D341Med (cell line): ENCODE measurements at regions not wholly inside any gene's neighbourhood (a gene's known extent, or its start where the extent isn't known, plus 50 kb on each side); places are given as distances from the start of the nearest gene placed in this dataset.

Source experiments
- DNase-seq: peaks from one replicate; pipeline ENCODE4 v3.0.0; 2012; ENCODE audit warnings: low spot score

DNA sequence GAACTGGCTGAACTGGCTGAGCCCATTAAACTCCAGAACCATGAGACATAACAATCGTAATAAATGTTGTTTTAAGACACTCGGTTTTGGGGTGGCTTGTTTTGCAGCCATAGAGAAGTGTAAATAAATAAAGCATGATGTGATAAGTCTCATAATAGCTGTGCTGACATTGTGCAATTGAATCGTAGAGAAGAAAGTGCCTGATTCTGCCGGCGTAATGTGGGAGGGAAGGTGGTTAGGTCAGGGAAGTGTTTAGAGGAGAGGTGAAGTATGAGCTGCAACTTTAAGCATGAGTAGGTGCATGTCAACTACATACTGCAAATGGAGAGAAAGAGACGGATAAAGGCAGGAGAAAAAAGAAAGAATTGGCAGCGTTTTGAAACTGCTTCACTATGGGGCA is 217.1 kb downstream of the BLID start:
- DNase-seq: no peak

DNA sequence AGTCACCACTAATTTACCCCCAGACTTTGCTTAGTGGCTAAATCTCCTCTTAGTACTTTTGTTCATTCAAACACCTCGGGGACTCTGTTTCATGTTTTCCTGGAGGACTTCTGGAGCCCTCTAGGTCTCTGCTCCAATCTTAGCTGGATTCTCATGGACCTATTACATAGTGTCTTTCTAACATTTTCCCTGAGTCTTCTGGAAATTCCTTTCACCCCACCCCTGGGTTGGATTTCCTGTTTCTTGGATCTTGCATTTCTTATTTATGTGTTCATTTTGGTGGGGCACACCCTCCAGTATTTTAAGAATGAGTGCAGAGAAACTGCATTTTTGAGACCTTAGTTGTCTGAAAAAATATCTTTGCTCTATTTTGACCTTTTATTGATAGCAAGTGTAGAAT is 220.1 kb downstream of the BLID start:
- no peak for DNase-seq

DNA sequence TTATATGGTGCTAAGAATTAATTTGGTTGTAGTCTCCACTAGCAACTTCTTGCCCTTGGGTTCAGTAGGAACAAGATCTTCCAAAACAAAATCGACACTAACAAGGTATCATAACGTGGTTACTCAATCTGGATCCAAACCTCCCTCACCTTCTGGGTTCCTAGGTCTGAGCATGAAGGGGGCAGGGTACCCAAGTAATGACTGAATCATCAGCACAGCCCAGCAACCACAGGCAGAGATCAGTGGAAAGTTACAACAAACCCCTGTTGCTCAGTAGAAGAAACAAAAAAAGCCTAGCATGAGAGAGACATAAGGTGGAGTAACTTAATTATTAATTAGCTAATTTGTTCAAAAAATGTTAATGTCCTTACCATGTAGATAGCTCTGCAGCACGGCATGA is 221.4 kb downstream of the BLID start:
- DNase-seq: no peak

DNA sequence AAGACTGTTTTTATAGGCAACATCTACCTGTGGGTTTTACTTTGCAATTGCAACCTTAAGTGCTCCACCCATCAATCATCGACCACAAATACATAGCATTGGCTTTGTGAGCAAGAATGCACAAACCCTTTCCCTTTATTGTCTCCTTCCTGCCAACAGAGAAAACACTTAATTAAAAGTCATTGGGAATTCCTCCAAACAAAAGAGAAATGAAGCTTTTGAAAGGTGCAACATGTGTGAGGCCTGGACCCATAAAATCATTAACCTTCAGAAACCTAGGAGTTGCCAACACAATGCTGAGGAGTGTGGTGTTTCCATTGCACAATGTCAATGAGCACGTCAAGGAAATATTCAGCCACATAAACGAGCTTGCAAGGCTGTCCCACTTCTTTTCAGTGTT is 223.2 kb downstream of the BLID start:
- no peak for DNase-seq

DNA sequence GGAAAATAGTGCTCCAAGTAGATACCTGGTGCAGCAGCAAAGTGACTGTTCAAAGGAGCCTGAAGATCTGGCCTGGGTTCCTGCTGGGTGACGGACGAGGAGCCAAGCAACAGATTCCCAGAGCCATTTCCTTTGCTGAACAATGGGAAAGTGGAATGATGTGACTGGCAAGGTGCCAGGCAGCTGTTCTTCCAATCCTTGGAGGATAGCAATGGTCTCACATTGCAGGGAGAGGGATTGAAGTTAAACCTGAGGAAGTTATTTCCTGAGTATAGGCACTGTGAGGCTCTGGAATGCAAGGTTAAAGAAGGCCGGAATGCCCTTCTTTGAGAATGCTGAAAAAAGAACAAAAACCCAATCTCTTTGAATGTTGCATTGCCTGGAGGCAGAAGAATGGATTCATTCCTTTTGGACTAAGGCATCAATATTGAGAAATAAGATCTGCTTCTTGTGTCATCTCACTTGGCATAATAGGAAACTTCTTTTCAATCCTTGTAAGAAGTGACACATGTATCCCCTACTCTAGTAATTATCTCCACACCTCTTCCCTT is 223.8 kb downstream of the BLID start:
- no peak for DNase-seq

DNA sequence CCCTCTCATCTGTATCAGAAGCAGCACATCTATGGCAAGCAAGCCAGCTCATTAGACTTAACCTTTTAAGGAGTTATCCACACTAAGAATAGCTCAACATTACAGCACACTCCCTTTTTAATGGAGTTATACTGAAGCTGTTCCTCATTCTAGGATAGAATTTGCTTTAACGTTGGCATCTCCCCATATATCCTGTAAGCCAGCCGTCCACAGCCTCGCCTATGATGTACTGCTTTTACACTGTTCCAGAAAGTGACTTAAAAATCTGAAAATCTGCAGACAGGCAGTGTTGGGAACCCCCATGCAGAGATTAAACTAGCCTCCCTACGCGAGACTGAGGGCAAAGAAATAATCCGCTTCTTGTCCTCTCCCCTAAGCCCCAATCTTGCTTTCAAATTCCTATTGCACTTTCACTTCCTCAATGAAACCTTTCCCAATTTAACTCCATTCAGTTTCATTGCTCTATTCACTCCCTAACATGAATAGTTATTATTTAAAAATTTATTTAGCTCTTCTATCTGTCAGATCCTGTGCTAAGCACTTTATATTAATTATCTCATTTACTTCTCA is 225.0 kb downstream of the BLID start:
- no peak for DNase-seq

DNA sequence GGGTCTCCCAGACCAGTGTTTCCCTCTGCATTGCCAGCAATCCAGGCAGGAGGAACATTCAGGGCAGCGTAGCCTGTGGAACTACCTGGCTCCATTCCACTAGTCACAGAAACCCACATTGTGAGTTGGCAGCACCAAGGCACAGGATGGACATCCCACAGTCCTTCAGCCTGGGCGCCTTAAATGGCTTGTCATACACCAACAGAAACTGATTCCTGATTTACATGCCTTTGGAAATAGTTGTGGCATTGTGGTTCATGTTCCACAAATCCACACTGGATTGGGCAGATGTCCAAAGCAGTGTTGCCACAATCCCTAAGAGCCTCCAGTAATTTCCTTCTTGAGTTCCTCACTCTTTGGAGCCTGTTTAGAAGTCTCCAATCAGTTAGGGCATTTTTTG is 225.6 kb downstream of the BLID start:
- DNase-seq: no peak

DNA sequence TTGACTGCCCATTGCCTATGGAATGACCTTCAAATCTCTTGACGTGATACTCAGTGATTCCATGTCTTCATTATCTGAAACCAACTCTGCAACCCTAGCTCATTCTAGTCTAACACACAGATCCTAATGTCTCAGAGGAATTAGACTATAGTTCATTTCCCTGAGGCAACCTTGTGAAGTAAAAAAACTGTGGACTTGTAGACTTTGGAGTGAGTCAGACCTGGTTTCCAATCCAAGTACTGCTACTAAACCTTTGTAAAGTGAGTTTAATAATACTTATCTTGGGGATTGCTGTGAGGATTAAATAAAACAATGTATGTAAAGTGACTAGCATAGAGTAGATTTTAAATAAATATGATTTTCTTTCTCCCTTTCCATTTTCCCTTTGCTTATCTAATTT is 226.1 kb downstream of the BLID start:
- no peak for DNase-seq

DNA sequence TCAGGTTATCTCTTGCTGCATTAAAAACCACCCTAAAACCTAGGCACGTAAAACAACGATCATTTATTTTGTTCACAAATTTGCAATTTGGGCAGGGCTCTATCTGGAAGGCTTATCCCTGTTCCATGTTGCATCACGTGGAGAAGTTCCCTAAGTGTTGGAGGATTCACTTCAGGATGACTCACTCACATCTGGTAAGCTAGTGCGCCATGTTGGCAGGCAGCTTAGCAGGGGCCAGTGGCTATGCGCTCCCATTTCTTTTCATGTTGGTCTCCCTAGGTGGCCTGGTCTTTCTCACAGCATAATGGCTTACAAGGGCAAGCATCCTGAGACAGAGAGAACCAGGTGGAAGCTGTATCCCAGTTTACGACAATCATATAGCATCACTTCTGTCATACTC is 226.8 kb downstream of the BLID start:
- no peak for DNase-seq

DNA sequence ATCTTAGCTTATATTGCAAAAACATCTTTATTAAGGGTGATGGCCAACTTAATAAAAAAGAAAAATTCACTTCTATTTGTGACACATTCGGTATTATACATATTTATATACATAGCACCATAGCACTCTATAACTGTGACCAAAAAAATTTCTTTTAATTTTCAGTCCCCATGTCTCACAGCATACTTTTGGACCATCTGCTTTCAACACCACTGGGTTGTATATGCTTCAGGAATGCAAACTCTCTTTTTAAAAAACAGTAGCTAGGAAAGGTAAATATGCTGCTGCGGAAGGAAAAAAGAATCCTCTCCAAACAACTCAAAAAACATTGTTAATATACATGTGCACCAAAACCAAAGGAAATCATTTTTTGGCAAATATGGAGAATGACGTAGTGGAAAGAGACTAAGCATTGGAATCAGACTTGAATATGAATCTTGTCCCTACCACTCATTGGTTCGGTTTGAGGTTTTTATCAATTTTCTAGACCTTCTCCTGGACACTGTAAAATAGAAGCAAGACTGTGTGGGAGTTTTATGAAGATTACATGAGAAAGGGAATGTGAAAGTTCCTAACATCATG is 227.9 kb downstream of the BLID start:
- DNase-seq: no peak

DNA sequence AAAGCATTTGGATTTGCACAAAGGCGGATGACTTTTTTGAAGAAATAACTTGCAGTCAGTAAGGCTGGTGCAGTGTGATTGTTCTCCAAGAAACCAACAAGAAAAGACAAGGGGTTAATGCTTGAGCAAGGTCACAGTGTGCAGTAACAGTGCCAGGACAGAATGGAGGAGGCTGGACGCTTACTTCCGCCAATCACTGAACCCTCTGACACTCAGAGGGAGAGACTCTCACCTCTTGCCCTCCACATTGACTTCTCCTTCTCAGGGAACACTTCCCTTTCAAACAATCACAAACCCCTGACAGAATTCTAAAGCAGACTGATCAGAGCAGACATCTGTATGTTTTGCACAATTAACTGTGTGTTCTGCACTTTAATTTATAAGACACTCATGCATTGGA is 228.4 kb downstream of the BLID start:
- DNase-seq: no peak

DNA sequence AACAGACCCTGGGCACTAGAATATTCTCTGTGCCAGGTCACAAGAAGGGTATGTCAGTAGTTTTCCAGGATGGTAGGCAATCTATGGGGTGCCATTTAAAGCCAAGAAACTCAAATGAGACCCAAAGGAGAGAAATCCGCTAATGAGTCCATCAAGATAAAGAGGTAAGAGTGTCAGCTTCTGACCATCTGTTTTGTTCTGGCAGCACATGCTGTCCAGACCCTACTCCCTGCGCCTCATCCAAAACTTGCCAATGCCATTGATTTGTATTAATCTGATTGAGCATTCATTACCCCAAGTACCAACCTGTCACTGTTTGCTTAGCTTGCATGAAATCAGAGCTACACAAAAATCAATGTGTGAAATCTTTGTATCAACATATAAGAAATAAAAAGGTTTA is 229.0 kb downstream of the BLID start:
- no peak for DNase-seq

DNA sequence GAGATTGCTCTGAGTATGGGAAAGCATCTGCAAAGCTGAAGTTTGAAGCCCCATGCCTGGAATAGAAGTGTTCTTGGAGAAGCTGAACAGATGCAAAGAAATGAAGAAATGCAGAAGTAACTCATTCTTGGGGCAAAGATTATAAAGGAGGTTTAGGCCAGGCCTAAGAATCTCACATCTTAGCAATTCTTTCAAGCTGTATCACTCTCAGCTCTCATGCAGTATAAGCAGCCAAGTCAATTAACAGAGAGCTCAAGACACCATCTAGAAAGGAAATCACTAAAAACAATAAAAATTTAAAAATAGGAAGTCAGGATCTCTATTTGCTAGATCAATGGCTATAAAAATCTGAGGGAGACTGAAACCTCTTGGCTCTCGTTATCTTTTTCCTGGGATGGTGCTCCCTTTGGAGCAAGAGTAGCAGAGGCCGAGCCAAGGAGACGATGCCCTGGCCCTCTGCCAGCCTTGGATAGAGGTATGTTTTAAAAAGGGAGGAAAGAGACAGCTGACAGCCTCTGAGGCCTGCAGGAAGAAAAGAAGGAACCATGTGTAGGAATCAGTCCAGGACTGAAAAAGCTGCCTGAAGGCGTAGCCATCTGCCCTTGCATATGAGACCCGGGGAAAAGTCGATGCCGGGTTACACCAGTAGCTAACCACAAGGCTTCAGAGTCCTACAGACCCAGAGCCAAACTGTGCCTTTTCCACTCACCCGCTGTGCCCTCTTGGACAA is 229.8 kb downstream of the BLID start:
- DNase-seq: no peak

DNA sequence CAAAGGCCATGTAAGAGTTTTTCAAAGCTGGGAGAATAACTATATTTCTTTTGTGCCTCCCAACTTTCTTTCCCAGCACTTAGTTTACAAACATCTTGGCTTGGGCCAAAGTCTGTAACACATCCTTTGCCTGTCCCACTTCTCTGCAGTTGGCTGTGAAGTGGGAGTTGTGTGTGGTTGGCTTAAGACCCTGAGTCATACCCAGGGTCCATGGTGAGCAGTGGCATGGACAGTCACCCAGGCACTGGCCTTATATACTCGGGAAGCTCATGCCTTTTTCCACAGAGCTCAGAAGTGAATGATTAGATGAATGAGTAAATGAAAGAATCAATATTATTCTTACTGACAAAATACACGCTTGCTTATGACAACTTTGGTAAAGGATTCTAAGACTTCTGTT is 231.4 kb downstream of the BLID start:
- DNase-seq: no peak

DNA sequence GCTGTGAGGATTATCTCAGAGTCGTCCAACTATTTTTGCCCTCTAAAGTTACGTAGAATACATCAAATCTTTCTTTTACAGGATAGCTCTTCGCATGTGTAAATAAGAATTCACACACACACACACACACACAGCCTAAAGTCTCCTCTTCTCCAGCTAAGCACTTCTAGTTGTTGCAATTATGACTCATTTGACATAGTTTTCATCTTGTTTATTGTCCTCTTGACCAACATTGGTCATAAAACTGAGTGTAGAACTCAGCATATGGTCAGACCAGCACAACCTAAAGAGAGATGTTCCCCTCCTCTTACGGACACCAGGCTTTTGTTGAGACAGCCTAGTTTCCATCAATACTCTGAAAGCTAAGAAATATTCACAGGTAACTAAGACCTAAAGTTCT is 234.2 kb downstream of the BLID start:
- no peak for DNase-seq

DNA sequence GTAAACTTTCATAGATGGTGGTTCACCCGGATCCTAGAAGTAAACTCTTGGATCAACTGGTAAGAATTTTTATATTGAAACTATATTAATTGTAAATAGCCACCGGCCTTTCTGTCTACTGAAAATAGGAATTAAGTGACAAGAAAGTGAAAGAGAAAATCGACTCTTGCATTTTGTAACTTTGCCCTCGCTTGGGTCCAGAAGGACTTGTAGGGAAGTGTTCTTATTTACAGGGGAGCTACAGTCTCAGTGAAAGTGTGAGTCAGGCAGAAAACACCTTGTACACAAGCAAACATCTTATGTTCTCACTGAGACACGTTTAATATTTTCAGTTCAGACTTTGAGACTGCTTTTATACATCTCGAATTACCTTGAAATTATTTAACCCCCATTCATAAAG is 238.9 kb downstream of the BLID start:
- DNase-seq: no peak

DNA sequence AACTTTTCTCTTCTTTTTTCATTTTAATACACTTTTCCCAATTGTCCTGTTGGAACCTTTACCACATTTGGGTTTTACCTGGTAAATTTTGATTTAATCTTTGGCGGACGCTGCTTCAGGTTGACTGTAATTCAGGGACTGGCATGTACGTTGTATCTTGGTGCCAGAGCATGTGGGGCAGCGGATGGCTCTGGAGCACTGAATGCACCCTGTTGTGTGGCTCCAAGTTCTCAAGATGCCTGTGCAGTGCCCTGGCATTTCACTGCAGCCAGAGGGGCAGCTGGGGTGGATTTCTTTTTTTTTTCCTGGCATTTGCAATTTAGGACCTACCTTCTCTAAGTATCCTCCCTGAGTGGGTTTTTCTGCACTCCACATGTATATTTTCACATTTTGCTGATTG is 242.2 kb downstream of the BLID start:
- DNase-seq: no peak

DNA sequence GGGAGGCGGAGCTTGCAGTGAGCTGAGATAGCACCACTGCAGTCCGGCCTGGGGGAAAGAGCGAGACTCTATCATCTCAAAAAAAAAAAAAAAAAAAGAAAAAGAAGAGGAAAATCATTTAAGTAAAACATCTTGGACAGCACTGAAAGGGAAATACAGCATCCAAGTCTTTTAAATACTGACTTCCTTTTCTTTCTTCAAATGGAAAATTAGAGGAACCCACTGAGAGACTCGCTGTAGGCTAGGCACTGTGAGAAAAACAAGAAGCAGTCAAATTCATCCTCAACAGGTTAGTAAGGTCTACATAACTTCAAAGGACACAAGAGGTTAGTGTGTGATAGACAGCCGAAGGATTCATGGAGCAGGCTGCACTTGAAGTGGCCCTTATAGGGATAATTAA is 243.7 kb downstream of the BLID start:
- DNase-seq: no peak

DNA sequence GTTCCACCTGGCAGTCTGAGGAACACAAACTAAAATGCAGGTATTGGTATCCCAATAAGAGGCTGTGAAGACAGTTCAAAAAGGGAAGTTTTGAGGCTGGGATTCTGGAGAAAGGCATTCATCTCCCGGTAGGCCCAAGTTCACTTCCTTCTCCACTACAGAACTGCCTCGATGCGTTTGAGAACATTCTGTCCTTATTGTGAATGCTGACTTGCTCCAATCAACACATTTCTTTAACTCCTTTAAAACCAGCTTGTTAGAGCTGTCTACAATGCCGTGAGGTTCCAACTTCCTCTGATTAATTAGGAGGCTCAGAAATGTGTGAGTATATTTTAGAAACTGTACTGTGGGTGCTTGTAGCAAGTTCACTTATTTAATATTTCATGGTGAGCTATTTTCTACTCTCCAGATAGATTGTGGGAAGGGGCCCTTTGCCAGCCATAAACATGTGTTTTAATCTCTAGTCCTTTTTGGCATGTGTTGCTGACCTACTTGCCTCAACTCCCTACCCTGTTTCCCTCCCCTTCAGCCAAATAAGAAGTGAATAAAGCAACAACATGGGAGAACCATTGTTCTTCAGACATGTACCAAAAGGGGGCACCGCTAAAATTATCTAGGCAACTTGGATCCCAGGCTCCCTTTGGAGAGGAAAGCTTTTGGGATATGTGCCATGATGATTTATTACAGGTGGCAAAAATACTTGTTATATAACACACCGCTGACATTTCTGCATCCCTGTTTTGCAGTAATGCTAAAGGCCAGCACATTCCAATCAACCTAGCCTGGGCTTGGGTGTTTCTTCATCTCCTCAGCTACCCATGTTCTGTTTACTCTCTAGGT is 245.6 kb downstream of the BLID start:
- no peak for DNase-seq

DNA sequence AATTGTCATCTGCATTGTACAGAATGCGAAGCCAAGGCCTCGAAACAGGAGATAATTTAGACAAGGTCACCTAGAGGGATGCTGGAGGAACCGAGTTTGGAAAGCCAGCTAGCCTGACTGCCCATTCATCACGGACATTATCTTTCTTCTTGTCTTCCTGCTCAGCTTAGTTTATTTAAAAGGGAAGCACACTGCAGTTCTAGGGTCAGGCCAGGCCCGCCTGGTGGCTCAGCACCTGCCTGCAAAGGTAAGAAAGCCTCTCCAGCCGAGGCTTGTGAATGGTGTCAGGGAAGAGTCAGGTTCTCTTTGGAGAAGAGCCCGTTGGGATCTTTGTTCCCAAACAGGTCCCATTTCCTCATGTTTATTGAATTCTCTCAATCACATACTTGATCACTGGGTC is 246.5 kb downstream of the BLID start:
- DNase-seq: no peak

DNA sequence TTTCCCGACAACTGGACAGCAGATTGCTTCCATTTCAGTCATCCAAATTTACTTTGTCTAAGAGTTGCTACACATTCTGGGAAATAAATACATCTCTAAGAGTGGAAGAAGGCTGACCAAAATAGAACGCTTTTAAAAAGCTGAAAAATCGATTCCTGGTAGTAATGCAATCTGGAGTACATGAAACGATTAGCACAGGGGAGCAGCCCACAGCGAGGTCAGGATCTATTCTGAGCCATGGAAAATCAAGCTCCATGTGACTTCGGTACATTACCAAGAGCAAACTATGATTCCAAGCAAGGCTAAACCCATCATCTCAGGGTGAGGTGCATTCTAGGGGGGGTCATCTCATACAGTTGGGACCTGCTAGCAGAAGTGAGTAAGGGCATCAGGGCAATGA is 249.3 kb downstream of the BLID start:
- no peak for DNase-seq

DNA sequence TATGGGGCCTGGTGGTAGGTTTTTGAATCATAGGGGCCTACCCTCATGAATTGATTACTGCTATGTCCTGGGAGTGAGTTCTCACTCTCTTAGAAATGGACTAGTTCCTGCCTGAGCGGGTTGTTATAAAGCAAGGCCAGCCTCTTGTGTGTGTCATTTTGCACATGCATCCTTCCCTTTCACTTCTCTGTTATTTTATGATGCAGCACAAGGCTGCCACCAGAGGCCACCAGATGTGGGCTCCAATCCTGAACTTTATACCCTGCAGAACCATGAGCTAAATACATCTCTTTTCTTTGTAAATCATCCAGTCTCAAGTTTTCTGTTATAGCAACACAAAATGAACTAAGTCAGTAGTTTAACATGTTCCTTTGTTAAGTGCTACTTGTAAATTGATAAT is 251.4 kb downstream of the BLID start:
- no peak for DNase-seq

DNA sequence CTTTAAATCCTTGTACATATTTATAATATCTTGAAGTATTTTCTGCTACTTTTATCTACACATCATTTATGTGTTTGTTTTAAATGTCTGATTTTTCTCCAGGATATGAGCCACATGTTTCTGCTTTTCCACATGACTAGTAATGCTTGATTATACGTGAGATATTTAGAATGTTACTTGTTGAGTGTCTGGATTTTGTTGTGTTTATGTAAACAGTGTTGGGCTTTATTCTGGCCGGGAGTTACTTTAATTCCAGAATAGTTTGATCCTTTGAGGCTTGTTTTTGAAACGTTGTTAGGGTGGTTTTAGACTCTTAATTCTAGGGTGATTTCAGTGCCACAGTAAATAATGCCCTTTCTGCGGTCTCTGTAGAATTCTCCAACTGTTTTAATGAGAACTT is 252.9 kb downstream of the BLID start:
- no peak for DNase-seq
